Liver (tissue), 7 donors: ENCODE measurements at regions not wholly inside any gene's neighbourhood (a gene's known extent, or its start where the extent isn't known, plus 50 kb on each side); places are given as distances from the start of the nearest gene placed in this dataset.

ENCODE experiments used
- DNase-seq: peaks from one replicate; pipeline ENCODE4 v3.0.0-alpha.2; 2017; ENCODE audit warnings: low spot score
- H3K27ac ChIP-seq, 2 donors: one replicate each; pipeline ENCODE4 v1.7.0; 2013; ENCODE audit warnings: inconsistent platforms in 2 of 2, low read length in 2 of 2, control low read depth in 1 of 2, low read depth in 1 of 2, mild to moderate bottlenecking in 1 of 2
- H3K27me3 ChIP-seq, 4 donors: one replicate each; pipeline versions ENCODE4 v1.6.1 to v1.7.0; 2013; ENCODE audit warnings: low read length in 3 of 4, inconsistent platforms in 1 of 4, mild to moderate bottlenecking in 1 of 4, moderate library complexity in 1 of 4; ENCODE audit not compliant: control insufficient read depth in 4 of 4, insufficient read depth in 4 of 4
- H3K36me3 ChIP-seq, 4 donors: one replicate each; pipeline versions ENCODE4 v1.6.1 to v1.7.0; 2013; ENCODE audit warnings: low read length in 3 of 4, mild to moderate bottlenecking in 3 of 4, low read depth in 1 of 4, moderate library complexity in 1 of 4; ENCODE audit not compliant: control insufficient read depth in 4 of 4, insufficient read depth in 3 of 4
- H3K4me1 ChIP-seq, 4 donors: one replicate each; pipeline versions ENCODE4 v1.6.1 to v1.7.0; 2013; ENCODE audit warnings: low read length in 3 of 4, mild to moderate bottlenecking in 3 of 4, moderate library complexity in 1 of 4; ENCODE audit not compliant: control insufficient read depth in 4 of 4, insufficient read depth in 4 of 4
- H3K4me3 ChIP-seq, 3 donors: one replicate each; pipeline versions ENCODE4 v1.6.1 to v1.7.0; 2013; ENCODE audit warnings: low read length in 3 of 3, control low read depth in 1 of 3, low read depth in 1 of 3, mild to moderate bottlenecking in 1 of 3
- H3K9ac ChIP-seq, 2 donors: one replicate each; pipeline ENCODE4 v1.7.0; 2013; ENCODE audit warnings: low read length in 2 of 2, mild to moderate bottlenecking in 2 of 2, moderate library complexity in 2 of 2, control low read depth in 1 of 2, low read depth in 1 of 2
- H3K9me3 ChIP-seq, 4 donors: one replicate each; pipeline versions ENCODE4 v1.6.1 to v1.7.0; 2013; ENCODE audit warnings: low read length in 3 of 4; ENCODE audit not compliant: control insufficient read depth in 4 of 4
- EGR1 ChIP-seq, 2 donors: IDR thresholded peaks; 2 replicates each; pipeline ENCODE4 v1.6.1; 2016 to 2018; ENCODE audit warnings: antibody characterized with exemption in 2 of 2, low read depth in 2 of 2
- FOXA1 ChIP-seq: IDR thresholded peaks from 2 replicates; pipeline ENCODE4 v1.6.1; 2016; ENCODE audit warnings: antibody characterized with exemption
- GABPA ChIP-seq, 2 donors: IDR thresholded peaks in 1 of 2; conservative IDR thresholded peaks in 1 of 2; 2 replicates each; pipeline ENCODE4 v1.6.1; 2016; ENCODE audit warnings: antibody characterized with exemption in 2 of 2, mild to moderate bottlenecking in 1 of 2, moderate library complexity in 1 of 2
- HNF4A ChIP-seq, 2 donors: conservative IDR thresholded peaks; 2 replicates each; pipeline ENCODE4 v1.6.1; 2016; ENCODE audit warnings: antibody characterized with exemption in 2 of 2, mild to moderate bottlenecking in 2 of 2
- HNF4G ChIP-seq: IDR thresholded peaks from 2 replicates; pipeline ENCODE4 v1.6.1; 2016; ENCODE audit warnings: antibody characterized with exemption
- RAD21 ChIP-seq, 2 donors: IDR thresholded peaks; 2 replicates each; pipeline ENCODE4 v1.6.1; 2016; ENCODE audit warnings: antibody characterized with exemption in 2 of 2, mild to moderate bottlenecking in 2 of 2
- RXRA ChIP-seq, 2 donors: IDR thresholded peaks; 2 replicates each; pipeline ENCODE4 v1.6.1; 2017 to 2018; ENCODE audit warnings: antibody characterized with exemption in 2 of 2, mild to moderate bottlenecking in 1 of 2
- SP1 ChIP-seq: IDR thresholded peaks from 2 replicates; pipeline ENCODE4 v1.6.1; 2018; ENCODE audit warnings: antibody characterized with exemption, mild to moderate bottlenecking
- WGBS: extraction: QIAGEN DNeasy Blood & Tissue Kit; methylation state at CpG from one replicate; pipeline ENCODE4 v1.1.7; 2013; 5-methylcytosine and 5-hydroxymethylcytosine counted together
- TF ChIP-seq, protein P1 (sequence below): IDR thresholded peaks from 2 replicates; pipeline ENCODE4 v1.6.1; 2016; ENCODE audit warnings: antibody characterized with exemption, mild to moderate bottlenecking
- TF ChIP-seq, protein P2 (sequence below): IDR thresholded peaks from 2 replicates; pipeline ENCODE4 v1.6.1; 2016; ENCODE audit warnings: antibody characterized with exemption
- TF ChIP-seq, protein P3 (sequence below): IDR thresholded peaks from 2 replicates; pipeline ENCODE4 v1.6.1; 2016; ENCODE audit warnings: antibody characterized with exemption
- donor health status: healthy.
- donor health status: healthy.
- donor health status: healthy.
- donor health status: healthy.

DNA sequence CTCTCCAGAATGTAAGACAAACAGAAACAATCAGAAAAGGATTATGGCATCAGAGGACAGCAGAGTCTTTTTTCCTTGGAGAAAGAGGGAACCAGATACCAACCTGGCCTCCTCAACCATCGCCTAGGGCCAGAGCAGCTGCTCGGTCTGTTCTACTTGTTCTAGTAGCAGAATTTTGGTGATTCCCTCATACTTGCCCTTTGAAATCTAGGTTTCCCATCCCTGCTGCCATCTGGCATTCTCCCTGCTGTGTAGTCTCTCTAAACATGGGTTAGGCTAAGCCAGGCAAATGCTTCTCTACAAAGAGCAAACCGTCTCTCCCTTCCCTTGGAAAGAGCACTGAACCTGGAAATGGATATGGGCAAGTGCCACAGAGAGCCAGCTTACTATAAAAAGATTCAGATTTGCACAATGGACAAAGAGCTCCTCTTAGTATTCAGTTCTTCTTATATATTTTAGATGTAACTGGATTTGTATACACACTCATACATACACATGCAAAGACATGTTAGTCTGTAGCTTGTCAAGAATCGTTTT, 208.6 kb upstream of the ST6GAL2 start:
- H3K9ac ChIP-seq, result no peak overlapping the region
- no peak for DNase-seq
- H3K27me3 ChIP-seq, result no peaks in the 10 kb centered on the region
- H3K4me1 ChIP-seq, result no peaks in the 10 kb centered on the region
- no peak overlapping the region for H3K27ac ChIP-seq
- no peak overlapping the region for H3K4me3 ChIP-seq
- no peaks in the 10 kb centered on the region for H3K9me3 ChIP-seq
- TF ChIP-seq EGR1 (IDR thresholded peaks at IDR 0.05; ENCODE audit: low read depth in 2 of 2), result no peak
- TF ChIP-seq RXRA (IDR thresholded peaks at IDR 0.05), result no peak
- TF ChIP-seq HNF4G, result no peak
- TF ChIP-seq, protein P1, sequence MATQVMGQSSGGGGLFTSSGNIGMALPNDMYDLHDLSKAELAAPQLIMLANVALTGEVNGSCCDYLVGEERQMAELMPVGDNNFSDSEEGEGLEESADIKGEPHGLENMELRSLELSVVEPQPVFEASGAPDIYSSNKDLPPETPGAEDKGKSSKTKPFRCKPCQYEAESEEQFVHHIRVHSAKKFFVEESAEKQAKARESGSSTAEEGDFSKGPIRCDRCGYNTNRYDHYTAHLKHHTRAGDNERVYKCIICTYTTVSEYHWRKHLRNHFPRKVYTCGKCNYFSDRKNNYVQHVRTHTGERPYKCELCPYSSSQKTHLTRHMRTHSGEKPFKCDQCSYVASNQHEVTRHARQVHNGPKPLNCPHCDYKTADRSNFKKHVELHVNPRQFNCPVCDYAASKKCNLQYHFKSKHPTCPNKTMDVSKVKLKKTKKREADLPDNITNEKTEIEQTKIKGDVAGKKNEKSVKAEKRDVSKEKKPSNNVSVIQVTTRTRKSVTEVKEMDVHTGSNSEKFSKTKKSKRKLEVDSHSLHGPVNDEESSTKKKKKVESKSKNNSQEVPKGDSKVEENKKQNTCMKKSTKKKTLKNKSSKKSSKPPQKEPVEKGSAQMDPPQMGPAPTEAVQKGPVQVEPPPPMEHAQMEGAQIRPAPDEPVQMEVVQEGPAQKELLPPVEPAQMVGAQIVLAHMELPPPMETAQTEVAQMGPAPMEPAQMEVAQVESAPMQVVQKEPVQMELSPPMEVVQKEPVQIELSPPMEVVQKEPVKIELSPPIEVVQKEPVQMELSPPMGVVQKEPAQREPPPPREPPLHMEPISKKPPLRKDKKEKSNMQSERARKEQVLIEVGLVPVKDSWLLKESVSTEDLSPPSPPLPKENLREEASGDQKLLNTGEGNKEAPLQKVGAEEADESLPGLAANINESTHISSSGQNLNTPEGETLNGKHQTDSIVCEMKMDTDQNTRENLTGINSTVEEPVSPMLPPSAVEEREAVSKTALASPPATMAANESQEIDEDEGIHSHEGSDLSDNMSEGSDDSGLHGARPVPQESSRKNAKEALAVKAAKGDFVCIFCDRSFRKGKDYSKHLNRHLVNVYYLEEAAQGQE, result no peak
- no peak for TF ChIP-seq FOXA1
- TF ChIP-seq, protein P2, sequence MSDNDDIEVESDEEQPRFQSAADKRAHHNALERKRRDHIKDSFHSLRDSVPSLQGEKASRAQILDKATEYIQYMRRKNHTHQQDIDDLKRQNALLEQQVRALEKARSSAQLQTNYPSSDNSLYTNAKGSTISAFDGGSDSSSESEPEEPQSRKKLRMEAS, result no peak
- TF ChIP-seq SP1, result no peak
- TF ChIP-seq, protein P3, sequence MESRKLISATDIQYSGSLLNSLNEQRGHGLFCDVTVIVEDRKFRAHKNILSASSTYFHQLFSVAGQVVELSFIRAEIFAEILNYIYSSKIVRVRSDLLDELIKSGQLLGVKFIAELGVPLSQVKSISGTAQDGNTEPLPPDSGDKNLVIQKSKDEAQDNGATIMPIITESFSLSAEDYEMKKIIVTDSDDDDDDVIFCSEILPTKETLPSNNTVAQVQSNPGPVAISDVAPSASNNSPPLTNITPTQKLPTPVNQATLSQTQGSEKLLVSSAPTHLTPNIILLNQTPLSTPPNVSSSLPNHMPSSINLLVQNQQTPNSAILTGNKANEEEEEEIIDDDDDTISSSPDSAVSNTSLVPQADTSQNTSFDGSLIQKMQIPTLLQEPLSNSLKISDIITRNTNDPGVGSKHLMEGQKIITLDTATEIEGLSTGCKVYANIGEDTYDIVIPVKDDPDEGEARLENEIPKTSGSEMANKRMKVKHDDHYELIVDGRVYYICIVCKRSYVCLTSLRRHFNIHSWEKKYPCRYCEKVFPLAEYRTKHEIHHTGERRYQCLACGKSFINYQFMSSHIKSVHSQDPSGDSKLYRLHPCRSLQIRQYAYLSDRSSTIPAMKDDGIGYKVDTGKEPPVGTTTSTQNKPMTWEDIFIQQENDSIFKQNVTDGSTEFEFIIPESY, result no peak
- no peak for TF ChIP-seq HNF4A (conservative IDR thresholded peaks at IDR 0.05)
- no peak for TF ChIP-seq RAD21 (IDR thresholded peaks at IDR 0.05)
- no peaks in the 10 kb centered on the region for H3K36me3 ChIP-seq
- WGBS, result 63% methylated on average over 4 of the region's 4 CpGs

DNA sequence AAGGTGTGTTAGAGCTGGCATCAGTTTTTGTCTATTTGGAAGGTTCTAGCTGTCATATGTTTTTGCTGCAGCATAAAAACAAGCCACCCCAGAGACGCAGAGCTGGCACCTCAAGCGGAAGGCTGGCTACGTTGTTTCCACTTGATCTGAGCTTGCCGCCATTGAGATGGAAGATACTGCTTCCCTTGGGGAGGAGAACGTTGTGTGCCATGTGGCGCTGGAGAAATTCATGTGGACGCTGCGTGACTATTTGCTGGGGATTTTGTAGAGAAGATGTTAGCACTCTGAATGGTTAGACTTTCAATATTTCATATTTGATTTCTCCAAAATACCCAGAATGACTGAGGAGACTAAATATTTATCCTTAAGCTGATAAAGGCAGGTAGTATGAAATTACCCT, 216.2 kb upstream of the ST6GAL2 start:
- no peaks in the 10 kb centered on the region for H3K4me1 ChIP-seq
- peaks cover 0 to 2% (median 0%) of the 10 kb centered on the region in 4 donors for H3K27me3 ChIP-seq
- no peak overlapping the region for H3K27ac ChIP-seq
- H3K9me3 ChIP-seq, result peaks cover 0 to 3% (median 0%) of the 10 kb centered on the region in 4 donors
- H3K36me3 ChIP-seq, result no peaks in the 10 kb centered on the region
- no peak overlapping the region for H3K4me3 ChIP-seq
- H3K9ac ChIP-seq, result no peak overlapping the region
- TF ChIP-seq FOXA1 (no peak), RAD21 (IDR thresholded peaks at IDR 0.05) (no peak)
- DNase-seq, result no peak
- WGBS, result 84% methylated on average over 8 of the region's 8 CpGs

DNA sequence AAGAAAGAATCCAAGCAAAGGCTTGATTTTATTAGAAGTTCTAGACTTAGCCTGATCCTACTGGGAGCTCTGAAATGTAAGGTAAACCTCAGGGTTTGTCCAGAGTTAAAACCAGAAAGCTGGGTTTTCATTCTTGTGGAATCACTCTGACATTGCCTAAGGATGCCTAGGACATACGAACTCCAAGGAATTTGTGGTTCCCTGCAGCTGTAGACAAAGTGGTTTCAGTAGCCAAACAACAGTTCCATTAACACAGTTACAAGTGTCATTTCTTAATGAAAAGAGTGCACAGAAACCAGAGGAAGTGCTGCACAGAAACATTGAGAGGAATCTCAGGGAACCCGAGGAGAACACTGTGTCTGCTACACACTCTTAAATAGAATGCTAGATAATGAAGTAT, 221.4 kb upstream of the ST6GAL2 start:
- no peak for DNase-seq
- Histone ChIP-seq H3K9me3 (peaks cover 0 to 3% (median 0%) of the 10 kb centered on the region in 4 donors), H3K27ac (no peak overlapping the region), H3K27me3 (peaks cover 0 to 2% (median 0%) of the 10 kb centered on the region in 4 donors), H3K4me1 (no peaks in the 10 kb centered on the region), H3K4me3 (no peak overlapping the region), H3K36me3 (no peaks in the 10 kb centered on the region), H3K9ac (no peak overlapping the region)
- TF ChIP-seq RAD21 (IDR thresholded peaks at IDR 0.05) (no peak), GABPA (IDR thresholded peaks at IDR 0.05 in 1 of 2, conservative IDR thresholded peaks at IDR 0.05 in 1 of 2) (no peak)
- 43% methylated on average over 2 of the region's 2 CpGs for WGBS
